ENCODE measurements at regions not wholly inside any gene's neighbourhood (a gene's known extent, or its start where the extent isn't known, plus 50 kb on each side); places are given as distances from the start of the nearest gene placed in this dataset.
A peak's percentile ranks its signal among the peaks of the same experiment; 100 is the strongest.

- Histone ChIP-seq H3K4me1 (no peaks in the 10 kb centered on the region), H3K4me3 (no peak overlapping the region), H3K36me3 (no peaks in the 10 kb centered on the region), H3K27me3 (no peaks in the 10 kb centered on the region), H3K27ac (no peak overlapping the region), H3K9me3 (peaks cover 0 to 5% of the 10 kb centered on the region in 2 donors)
- TF ChIP-seq POLR2AphosphoS5 (IDR thresholded peaks at IDR 0.05) (no peak), CTCF (IDR thresholded peaks at IDR 0.05) (no peak), POLR2A (IDR thresholded peaks at IDR 0.05) (no peak), EP300 (IDR thresholded peaks at IDR 0.05; ENCODE audit: low read depth) (no peak)
- WGBS, 2 donors (ENCODE audit: low coverage in 1 of 2): 76% methylated on average over 6 of the region's 6 CpGs; no CpG with 5 or more reads in 1 of the 2 donors
- no peak for DNase-seq
- intact Hi-C loops (cut with DNase I; ENCODE audit: low total_unique reads) (no loop called here), in situ Hi-C loops (cut with MboI; ENCODE audit: low pct_ligation_motif_present in 1 of 4, low pct_unique_long_range_greater_than_20kb in 1 of 4, low sequenced_read_pairs in 3 of 4) (loop anchor here in 1 of 4 donors (25.0 kb wide), 1 partner anchor 92 kb away; the partner anchor contains the start of gene DMAC1)
Measured at GRCh38 chr9:7879551-7880245, 80.1 kb upstream of the DMAC1 start.

GRCh38 chr9:7871977-7872730 lies 72.6 kb upstream of the DMAC1 start:
- Histone ChIP-seq H3K27ac (no peak overlapping the region), H3K9me3 (no peaks in the 10 kb centered on the region), H3K36me3 (no peaks in the 10 kb centered on the region), H3K27me3 (no peaks in the 10 kb centered on the region), H3K4me1 (no peaks in the 10 kb centered on the region), H3K4me3 (no peak overlapping the region)
- TF ChIP-seq CTCF (IDR thresholded peaks at IDR 0.05): no peak
- TF ChIP-seq POLR2AphosphoS5 (IDR thresholded peaks at IDR 0.05): no peak
- TF ChIP-seq EP300 (IDR thresholded peaks at IDR 0.05; ENCODE audit: low read depth): no peak
- TF ChIP-seq POLR2A (IDR thresholded peaks at IDR 0.05): no peak
- in situ Hi-C loops (cut with MboI; ENCODE audit: low pct_ligation_motif_present in 1 of 4, low pct_unique_long_range_greater_than_20kb in 1 of 4, low sequenced_read_pairs in 3 of 4) (no loop called here), intact Hi-C loops (cut with DNase I; ENCODE audit: low total_unique reads) (no loop called here)
- no peak for DNase-seq
- WGBS, 2 donors (ENCODE audit: low coverage in 1 of 2): 55 to 60% methylated on average over 2 of the region's 2 CpGs

GRCh38 chr9:7869340-7869739 lies 69.8 kb upstream of the DMAC1 start:
- Histone ChIP-seq H3K4me1 (no peaks in the 10 kb centered on the region), H3K27ac (no peak overlapping the region), H3K36me3 (no peaks in the 10 kb centered on the region), H3K27me3 (no peaks in the 10 kb centered on the region), H3K9me3 (no peaks in the 10 kb centered on the region), H3K4me3 (no peak overlapping the region)
- in situ Hi-C loops (cut with MboI; ENCODE audit: low pct_ligation_motif_present in 1 of 4, low pct_unique_long_range_greater_than_20kb in 1 of 4, low sequenced_read_pairs in 3 of 4) (no loop called here), intact Hi-C loops (cut with DNase I; ENCODE audit: low total_unique reads) (no loop called here)
- no peak for DNase-seq
- 88 to 89% methylated on average over 2 of the region's 2 CpGs for WGBS, 2 donors (ENCODE audit: low coverage in 1 of 2)
- TF ChIP-seq EP300 (IDR thresholded peaks at IDR 0.05; ENCODE audit: low read depth) (no peak), CTCF (IDR thresholded peaks at IDR 0.05) (no peak), POLR2AphosphoS5 (IDR thresholded peaks at IDR 0.05) (no peak), POLR2A (IDR thresholded peaks at IDR 0.05) (no peak)

GRCh38 chr9:7862170-7862569 lies 62.6 kb upstream of the DMAC1 start:
- in situ Hi-C loops (cut with MboI; ENCODE audit: low pct_ligation_motif_present in 1 of 4, low pct_unique_long_range_greater_than_20kb in 1 of 4, low sequenced_read_pairs in 3 of 4): no loop called here

More at GRCh38 chr9:7862170-7862569, 62.6 kb upstream of the DMAC1 start:
- H3K9me3 ChIP-seq: no peaks in the 10 kb centered on the region
- no peaks in the 10 kb centered on the region for H3K36me3 ChIP-seq
- H3K4me3 ChIP-seq: no peak overlapping the region
- TF ChIP-seq CTCF (IDR thresholded peaks at IDR 0.05): peak in 1 of 5 experiments; percentile 3
- no peak for TF ChIP-seq EP300 (IDR thresholded peaks at IDR 0.05; ENCODE audit: low read depth)
- no peak for DNase-seq
- no peaks in the 10 kb centered on the region for H3K4me1 ChIP-seq
- WGBS, 2 donors (ENCODE audit: low coverage in 1 of 2): 49 to 79% methylated on average over 2 of the region's 2 CpGs
- H3K27me3 ChIP-seq: no peaks in the 10 kb centered on the region
- no peak overlapping the region for H3K27ac ChIP-seq
- intact Hi-C loops (cut with DNase I; ENCODE audit: low total_unique reads): no loop called here

All from transverse colon (tissue), 4 donors.